DND-41 (cell line): ENCODE measurements at regions not wholly inside any gene's neighbourhood (a gene's known extent, or its start where the extent isn't known, plus 50 kb on each side); places are given as distances from the start of the nearest gene placed in this dataset.

Source experiments
- ATAC-seq: fragments of 200-7000 bp; cut with Tn5 transposase; 3 replicates; pipeline ENCODE4 v1.9.1; 2021; ENCODE audit warnings: low read depth; ENCODE audit not compliant: insufficient read depth
- DNase-seq: peaks from one replicate; pipeline ENCODE4 v3.0.0-alpha.2; 2020
- H2AFZ ChIP-seq: 2 replicates; pipeline ENCODE4 v1.6.0; 2012; ENCODE audit warnings: low read depth, low read length
- H3K27ac ChIP-seq: 2 replicates; pipeline ENCODE4 v1.5.1; 2012; ENCODE audit warnings: low read length, inconsistent platforms
- H3K27me3 ChIP-seq: fragments of 200-600 bp; sonication (generic); 2 replicates; pipeline ENCODE4 v1.6.0; 2012; ENCODE audit warnings: low read length, mild to moderate bottlenecking, inconsistent platforms; ENCODE audit not compliant: insufficient read depth, poor library complexity
- H3K36me3 ChIP-seq: 2 replicates; pipeline ENCODE4 v1.5.1; 2012; ENCODE audit warnings: low read length, inconsistent platforms; ENCODE audit not compliant: insufficient read depth
- H3K4me1 ChIP-seq: 2 replicates; pipeline ENCODE4 v1.5.1; 2012; ENCODE audit warnings: mild to moderate bottlenecking, low read length; ENCODE audit not compliant: insufficient read depth
- H3K4me2 ChIP-seq: 2 replicates; pipeline ENCODE4 v1.6.0; 2012; ENCODE audit warnings: mild to moderate bottlenecking, moderate library complexity, low read length, inconsistent platforms; ENCODE audit not compliant: insufficient read depth
- H3K4me3 ChIP-seq, 2 experiments: fragments of 200-600 bp in 1 of 2; shearing (Covaris generic) in 1 of 2; 2 replicates each; pipeline ENCODE4 v1.5.1; 2012 to 2016; ENCODE audit warnings: inconsistent platforms in 2 of 2, low read length in 2 of 2, mild to moderate bottlenecking in 2 of 2, low read depth in 1 of 2, moderate library complexity in 1 of 2
- H3K79me2 ChIP-seq: 2 replicates; pipeline ENCODE4 v1.6.0; 2012; ENCODE audit warnings: low read length, inconsistent platforms; ENCODE audit not compliant: insufficient read depth
- H3K9ac ChIP-seq: 2 replicates; pipeline ENCODE4 v1.6.0; 2012; ENCODE audit warnings: low read depth, mild to moderate bottlenecking, inconsistent platforms, low read length, moderate library complexity
- H3K9me3 ChIP-seq: 2 replicates; pipeline ENCODE4 v1.5.1; 2012; ENCODE audit warnings: low read length, moderate library complexity, mild to moderate bottlenecking, inconsistent platforms; ENCODE audit not compliant: insufficient read depth, severe bottlenecking
- H4K20me1 ChIP-seq: 2 replicates; pipeline ENCODE4 v1.6.0; 2012; ENCODE audit warnings: low read length; ENCODE audit not compliant: insufficient read depth
- CTCF ChIP-seq: IDR thresholded peaks from 2 replicates; pipeline ENCODE4 v1.5.1; 2012; ENCODE audit warnings: borderline replicate concordance, low read length, moderate library complexity, mild to moderate bottlenecking; ENCODE audit not compliant: poor library complexity, severe bottlenecking; ENCODE audit errors: extremely low read depth
- EZH2 ChIP-seq: IDR thresholded peaks from 3 replicates; pipeline ENCODE4 v1.6.1; 2012; ENCODE audit warnings: borderline replicate concordance, low read depth, mild to moderate bottlenecking, moderate library complexity, low read length, inconsistent platforms; ENCODE audit not compliant: severe bottlenecking

DNA sequence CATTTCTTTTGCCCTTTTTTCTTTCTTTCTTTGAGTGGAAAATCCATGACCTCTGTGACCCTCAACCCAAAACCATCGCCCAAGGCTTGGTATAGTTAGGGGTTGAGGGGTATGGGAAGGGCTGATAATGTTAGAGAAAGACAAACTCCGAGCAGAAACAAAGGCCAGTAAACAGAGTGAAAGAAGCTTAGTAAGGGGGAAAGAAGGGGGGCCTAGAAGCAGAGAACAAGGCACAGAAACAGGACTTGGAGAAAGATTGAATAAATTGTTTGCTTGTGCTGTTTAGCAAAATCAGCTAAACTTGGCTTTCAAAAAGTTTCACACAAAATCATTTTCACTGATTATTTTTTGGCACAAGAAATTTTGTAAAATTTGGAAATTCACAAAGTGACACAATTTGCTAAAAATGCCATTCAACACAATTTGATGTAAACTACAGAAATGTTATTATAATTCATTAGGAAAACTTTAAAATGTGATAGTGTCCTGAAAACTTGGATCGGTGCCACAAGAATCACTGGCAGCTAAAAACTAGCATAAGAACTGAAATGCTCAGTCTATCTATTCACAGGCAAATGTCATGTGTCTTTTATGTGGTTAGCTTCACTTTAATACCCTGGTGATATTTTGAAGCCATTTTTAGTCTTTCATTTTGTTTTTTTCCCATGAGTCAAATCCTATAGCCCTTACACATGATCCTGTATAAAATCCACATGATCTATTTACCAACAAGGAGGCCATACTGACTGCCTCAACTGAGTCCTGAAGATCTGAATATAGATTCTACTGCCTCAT is 276.4 kb downstream of the NR2F1-AS1 start:
- no peak overlapping the region for H3K9ac ChIP-seq
- TF ChIP-seq EZH2 (no peak), CTCF (no peak)
- no peaks in the 10 kb centered on the region for H3K4me1 ChIP-seq

DNA sequence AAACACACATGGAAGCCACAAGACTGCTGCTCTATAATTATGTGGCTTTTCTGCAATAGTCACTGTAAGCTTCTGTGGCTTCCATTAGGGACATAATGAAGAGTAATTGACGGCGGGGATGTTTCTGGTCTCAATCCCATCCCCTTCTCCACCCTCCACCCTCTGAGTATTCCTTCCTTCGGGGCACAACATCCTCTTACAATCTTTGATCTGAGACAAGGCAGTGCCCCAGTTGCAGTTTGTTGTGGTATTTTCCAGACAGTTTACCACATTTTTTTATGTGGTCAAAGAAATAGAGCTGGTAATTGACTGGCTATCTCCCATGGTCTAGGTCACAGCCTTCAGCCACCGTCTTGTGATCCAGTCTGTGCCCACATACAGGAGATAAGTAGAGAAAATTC is 277.7 kb downstream of the NR2F1-AS1 start:
- ATAC-seq, result no peak
- DNase-seq, result no peak

More for the DNA sequence above, 276.4 kb downstream of the NR2F1-AS1 start:
- Histone ChIP-seq H3K79me2 (no peaks in the 10 kb centered on the region), H3K4me3 (no peak overlapping the region), H3K9me3 (no peaks in the 10 kb centered on the region), H3K36me3 (no peaks in the 10 kb centered on the region), H4K20me1 (no peaks in the 10 kb centered on the region), H3K27me3 (no peaks in the 10 kb centered on the region), H3K27ac (no peak overlapping the region), H2AFZ (no peak overlapping the region), H3K4me2 (no peak overlapping the region)
- DNase-seq, result no peak
- no peak for ATAC-seq

DNA sequence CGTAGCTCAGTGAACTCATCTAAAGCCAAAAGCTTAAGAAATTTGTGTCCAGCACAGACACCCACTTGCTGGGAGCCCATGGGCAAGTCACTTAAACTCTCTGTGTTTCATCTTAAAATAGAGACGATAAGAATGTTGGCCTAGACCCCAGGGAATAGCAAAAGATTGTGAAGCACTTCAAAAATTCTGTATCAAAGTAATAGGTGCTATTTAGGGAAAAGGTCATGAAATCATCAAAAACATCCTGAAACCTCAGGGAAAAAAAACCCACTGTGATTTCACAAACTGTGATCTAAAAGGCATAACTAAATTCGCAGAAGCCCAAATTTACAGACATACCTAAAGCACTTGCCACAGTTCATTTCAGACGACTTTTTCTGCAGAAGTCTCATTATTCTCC is 278.3 kb downstream of the NR2F1-AS1 start:
- Histone ChIP-seq H3K27me3 (no peaks in the 10 kb centered on the region), H3K36me3 (no peaks in the 10 kb centered on the region), H3K9me3 (no peaks in the 10 kb centered on the region), H3K9ac (no peak overlapping the region), H3K4me2 (no peak overlapping the region), H2AFZ (no peak overlapping the region), H3K4me3 (no peak overlapping the region), H3K4me1 (no peaks in the 10 kb centered on the region), H3K79me2 (no peaks in the 10 kb centered on the region), H4K20me1 (no peaks in the 10 kb centered on the region), H3K27ac (no peak overlapping the region)
- TF ChIP-seq CTCF (no peak), EZH2 (no peak)
- DNase-seq (no peak), ATAC-seq (no peak)

More for the DNA sequence above, 277.7 kb downstream of the NR2F1-AS1 start:
- no peak overlapping the region for H3K4me3 ChIP-seq
- no peak overlapping the region for H3K4me2 ChIP-seq
- TF ChIP-seq CTCF, result no peak
- no peak for TF ChIP-seq EZH2
- H3K27me3 ChIP-seq, result no peaks in the 10 kb centered on the region
- H3K27ac ChIP-seq, result no peak overlapping the region
- no peaks in the 10 kb centered on the region for H3K9me3 ChIP-seq
- no peaks in the 10 kb centered on the region for H3K4me1 ChIP-seq
- no peak overlapping the region for H3K9ac ChIP-seq
- H4K20me1 ChIP-seq, result no peaks in the 10 kb centered on the region
- H2AFZ ChIP-seq, result no peak overlapping the region
- H3K79me2 ChIP-seq, result no peaks in the 10 kb centered on the region
- no peaks in the 10 kb centered on the region for H3K36me3 ChIP-seq
